Hepatocyte (in vitro differentiated cells): ENCODE measurements at regions not wholly inside any gene's neighbourhood (a gene's known extent, or its start where the extent isn't known, plus 50 kb on each side); places are given as distances from the start of the nearest gene placed in this dataset.

Experiments used
- DNase-seq: peaks from one replicate; pipeline ENCODE4 v3.0.0-alpha.2; 2016; ENCODE audit warnings: low spot score
- H2AFZ ChIP-seq: fragments of 200-600 bp; sonication (generic); 2 replicates; pipeline ENCODE4 v1.6.0; 2016; ENCODE audit warnings: antibody characterized with exemption, mild to moderate bottlenecking
- H3K27ac ChIP-seq: fragments of 200-600 bp; sonication (generic); 2 replicates; pipeline ENCODE4 v1.5.1; 2016; ENCODE audit warnings: mild to moderate bottlenecking
- H3K27me3 ChIP-seq: fragments of 200-600 bp; sonication (generic); 2 replicates; pipeline ENCODE4 v1.6.1; 2016
- H3K36me3 ChIP-seq: fragments of 200-600 bp; sonication (generic); replicated peaks from 2 replicates; pipeline ENCODE4 v1.5.1; 2016; ENCODE audit warnings: low read depth; ENCODE audit not compliant: insufficient read depth
- H3K4me1 ChIP-seq: fragments of 200-600 bp; sonication (generic); 2 replicates; pipeline ENCODE4 v1.5.1; 2016; ENCODE audit warnings: mild to moderate bottlenecking, moderate library complexity; ENCODE audit not compliant: insufficient read depth
- H3K4me2 ChIP-seq: fragments of 200-600 bp; sonication (generic); 2 replicates; pipeline ENCODE4 v1.6.0; 2016
- H3K4me3 ChIP-seq: fragments of 200-600 bp; sonication (generic); 2 replicates; pipeline ENCODE4 v1.5.1; 2016; ENCODE audit warnings: mild to moderate bottlenecking
- H3K79me2 ChIP-seq: fragments of 200-600 bp; sonication (generic); 2 replicates; pipeline ENCODE4 v1.6.0; 2017; ENCODE audit warnings: mild to moderate bottlenecking
- H3K9me2 ChIP-seq: fragments of 200-600 bp; sonication (generic); replicated peaks from 2 replicates; pipeline ENCODE4 v1.6.0; 2017; ENCODE audit warnings: mild to moderate bottlenecking; ENCODE audit not compliant: insufficient read depth
- H3K9me3 ChIP-seq: fragments of 200-600 bp; sonication (generic); 2 replicates; pipeline ENCODE4 v1.5.1; 2016; ENCODE audit warnings: low read depth, mild to moderate bottlenecking
- H4K20me1 ChIP-seq: fragments of 200-600 bp; sonication (generic); 2 replicates; pipeline ENCODE4 v1.6.0; 2016; ENCODE audit warnings: mild to moderate bottlenecking; ENCODE audit not compliant: insufficient read depth, poor library complexity, severe bottlenecking
- EZH2 ChIP-seq: fragments of 200-600 bp; sonication (generic); IDR thresholded peaks from 2 replicates; pipeline ENCODE4 v1.6.1; 2016; ENCODE audit warnings: antibody characterized with exemption, mild to moderate bottlenecking, borderline replicate concordance
- EZH2phosphoT487 ChIP-seq: fragments of 200-600 bp; sonication (generic); IDR thresholded peaks from one replicate; pipeline ENCODE4 v1.6.1; 2018; ENCODE audit warnings: antibody characterized with exemption, mild to moderate bottlenecking, low read depth, moderate library complexity; ENCODE audit not compliant: unreplicated experiment, severe bottlenecking
- WGBS: methylation state at CpG from one replicate; pipeline ENCODE4 v1.1.6; 2016; ENCODE audit warnings: low lambda C conversion rate; ENCODE audit errors: missing lambda C conversion rate; 5-methylcytosine and 5-hydroxymethylcytosine counted together
- TF ChIP-seq, protein P1 (sequence below): fragments of 200-600 bp; sonication (generic); IDR thresholded peaks from 2 replicates; pipeline ENCODE4 v1.5.1; 2016; ENCODE audit warnings: antibody characterized with exemption, mild to moderate bottlenecking; ENCODE audit not compliant: poor library complexity

DNA sequence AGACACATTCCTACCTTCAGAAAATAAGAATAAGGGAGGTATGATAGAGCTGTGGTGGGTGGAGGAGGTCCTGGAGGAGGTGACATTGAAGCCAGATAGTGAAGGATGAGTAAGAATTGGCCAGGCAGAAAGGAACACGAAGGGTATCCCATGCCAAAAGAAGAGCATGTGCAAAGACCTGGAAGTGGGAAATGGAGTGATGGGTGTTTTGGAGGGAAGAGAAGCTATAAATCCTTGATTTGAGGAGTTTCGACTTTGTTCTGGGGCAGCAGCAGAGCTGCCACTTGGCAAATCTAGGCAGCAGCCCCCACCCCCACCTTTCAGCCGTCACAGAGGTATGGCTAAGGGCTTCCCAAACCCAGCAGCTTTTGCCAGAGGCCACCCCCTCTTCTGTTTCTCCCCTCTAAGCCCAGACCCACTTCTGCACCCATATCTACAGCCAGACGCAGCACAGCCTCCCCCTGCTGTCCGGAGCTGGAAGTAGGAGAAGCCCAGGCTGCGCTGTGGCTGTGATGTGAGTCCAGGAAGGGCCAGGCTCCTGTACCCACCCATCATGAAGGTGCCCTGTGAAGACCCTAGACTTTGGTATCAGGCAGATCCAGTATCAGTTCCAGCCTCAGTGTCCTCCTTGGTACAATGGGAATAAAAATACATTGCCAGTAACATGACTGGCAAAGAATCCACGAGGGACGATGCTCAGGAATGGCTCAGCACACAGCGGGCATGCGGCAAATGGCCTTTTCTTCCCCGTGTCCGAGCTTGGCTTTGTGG is 188.7 kb upstream of the LINGO1 start:
- WGBS: 49% methylated on average over 12 of the region's 12 CpGs

DNA sequence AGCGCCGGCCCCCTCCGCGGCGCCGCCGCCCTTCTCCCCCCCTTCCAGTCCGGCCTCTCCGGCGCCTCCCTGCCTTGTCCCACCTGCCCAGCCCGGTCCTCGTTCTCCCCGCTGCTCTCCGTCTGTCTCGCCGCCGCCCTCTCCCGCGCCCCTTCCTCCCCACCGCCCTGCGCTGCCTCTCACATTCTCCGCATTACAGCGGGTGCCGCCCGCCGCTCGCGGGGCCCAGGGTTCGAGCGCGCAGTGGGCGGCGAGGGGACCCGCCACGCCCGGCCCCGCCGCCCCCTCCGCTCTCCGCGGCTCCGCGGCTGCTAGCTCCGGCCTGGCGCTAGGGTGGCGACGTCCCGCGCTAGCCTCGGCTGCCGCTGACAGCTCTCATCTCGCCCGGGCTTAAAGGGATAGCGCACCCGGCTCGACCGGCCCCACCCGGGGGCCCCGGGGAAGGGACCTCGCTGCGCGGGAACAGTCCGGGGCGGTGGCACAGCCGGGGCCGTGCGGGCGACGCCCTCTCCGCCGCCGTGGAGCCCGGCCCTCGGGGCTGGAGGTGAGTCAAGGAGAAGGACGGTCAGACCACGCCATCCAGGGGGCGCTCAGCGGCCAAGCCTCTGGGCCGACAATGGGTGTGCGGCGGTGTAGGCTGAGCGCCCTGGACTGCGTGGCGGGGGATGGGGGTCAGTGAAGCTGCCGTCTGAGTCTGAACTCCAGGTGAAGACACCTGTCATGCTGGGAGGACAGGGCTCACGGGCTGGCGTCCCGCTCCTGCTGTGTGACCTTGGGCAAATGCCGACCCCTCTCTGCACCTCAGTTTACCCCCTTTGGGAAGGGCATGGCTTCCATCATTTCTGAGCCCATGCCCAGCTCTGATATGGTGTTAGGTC is 187.4 kb upstream of the LINGO1 start:
- Histone ChIP-seq H3K4me3 (peak overlapping the region; percentile 36), H3K79me2 (no peaks in the 10 kb centered on the region), H3K36me3 (no peaks in the 10 kb centered on the region), H3K27ac (no peak overlapping the region), H3K9me3 (no peaks in the 10 kb centered on the region), H3K9me2 (no peaks in the 10 kb centered on the region), H2AFZ (peak overlapping the region; percentile 45), H4K20me1 (no peaks in the 10 kb centered on the region), H3K27me3 (peaks cover 40% of the 10 kb centered on the region), H3K4me1 (peaks cover 6% of the 10 kb centered on the region), H3K4me2 (peak overlapping the region; percentile 89)
- peak; percentile 71 for DNase-seq
- 3% methylated on average over 43 of the region's 89 CpGs for WGBS
- TF ChIP-seq, protein P1, sequence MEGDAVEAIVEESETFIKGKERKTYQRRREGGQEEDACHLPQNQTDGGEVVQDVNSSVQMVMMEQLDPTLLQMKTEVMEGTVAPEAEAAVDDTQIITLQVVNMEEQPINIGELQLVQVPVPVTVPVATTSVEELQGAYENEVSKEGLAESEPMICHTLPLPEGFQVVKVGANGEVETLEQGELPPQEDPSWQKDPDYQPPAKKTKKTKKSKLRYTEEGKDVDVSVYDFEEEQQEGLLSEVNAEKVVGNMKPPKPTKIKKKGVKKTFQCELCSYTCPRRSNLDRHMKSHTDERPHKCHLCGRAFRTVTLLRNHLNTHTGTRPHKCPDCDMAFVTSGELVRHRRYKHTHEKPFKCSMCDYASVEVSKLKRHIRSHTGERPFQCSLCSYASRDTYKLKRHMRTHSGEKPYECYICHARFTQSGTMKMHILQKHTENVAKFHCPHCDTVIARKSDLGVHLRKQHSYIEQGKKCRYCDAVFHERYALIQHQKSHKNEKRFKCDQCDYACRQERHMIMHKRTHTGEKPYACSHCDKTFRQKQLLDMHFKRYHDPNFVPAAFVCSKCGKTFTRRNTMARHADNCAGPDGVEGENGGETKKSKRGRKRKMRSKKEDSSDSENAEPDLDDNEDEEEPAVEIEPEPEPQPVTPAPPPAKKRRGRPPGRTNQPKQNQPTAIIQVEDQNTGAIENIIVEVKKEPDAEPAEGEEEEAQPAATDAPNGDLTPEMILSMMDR: peak; percentile 41
- TF ChIP-seq EZH2phosphoT487 (peak; percentile 48), EZH2 (peak; percentile 83)

More for the DNA sequence above, 188.7 kb upstream of the LINGO1 start:
- Histone ChIP-seq H3K79me2 (no peaks in the 10 kb centered on the region), H3K4me1 (peaks cover 6% of the 10 kb centered on the region), H3K9me3 (no peaks in the 10 kb centered on the region), H3K4me3 (no peak overlapping the region), H2AFZ (no peak overlapping the region), H3K27me3 (peaks cover 40% of the 10 kb centered on the region), H3K27ac (no peak overlapping the region), H3K36me3 (no peaks in the 10 kb centered on the region), H3K9me2 (no peaks in the 10 kb centered on the region), H4K20me1 (no peaks in the 10 kb centered on the region), H3K4me2 (no peak overlapping the region)
- peak; percentile 84 for DNase-seq
- TF ChIP-seq, protein P1: peak; percentile 82
- TF ChIP-seq EZH2 (no peak), EZH2phosphoT487 (no peak)

DNA sequence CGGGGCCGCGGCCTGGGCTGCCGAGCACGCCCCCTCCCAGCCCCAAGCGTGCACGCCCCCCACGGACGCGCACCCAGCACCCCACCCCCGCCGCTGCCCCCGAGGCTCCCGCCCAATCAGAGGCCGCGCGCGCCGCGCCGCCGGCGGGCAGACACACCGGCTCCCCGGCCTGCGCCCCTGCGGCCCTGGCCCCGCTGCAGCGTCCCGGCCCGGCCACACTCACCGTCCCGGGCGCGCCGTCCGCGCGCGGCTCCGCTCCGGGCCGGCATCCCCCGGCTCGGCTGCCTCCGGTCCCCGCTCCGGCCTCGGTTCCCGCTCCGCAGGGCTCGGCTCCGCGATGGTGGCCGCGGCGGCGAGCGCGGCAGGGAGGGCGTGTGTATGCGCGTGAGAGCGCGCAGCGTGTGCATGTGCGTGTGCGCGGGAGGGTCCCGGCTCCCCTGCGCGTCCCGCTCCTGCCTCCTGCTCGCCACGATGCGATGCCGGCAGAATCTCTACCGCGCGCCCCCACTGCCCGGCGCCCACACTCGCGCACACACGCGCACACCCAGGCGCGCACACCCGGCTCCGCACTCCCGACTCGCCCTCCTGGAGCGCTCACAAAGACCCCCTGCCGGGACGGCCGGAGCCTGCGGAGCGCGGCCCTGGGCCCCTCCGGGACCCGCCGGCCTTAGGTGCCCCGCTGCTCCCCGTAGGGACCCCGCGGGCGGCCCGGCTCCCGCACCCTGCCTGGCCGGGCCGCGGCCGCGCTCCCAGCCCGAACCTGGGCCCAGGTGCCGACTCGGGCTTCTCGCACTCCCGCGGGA is 186.5 kb upstream of the LINGO1 start:
- no peaks in the 10 kb centered on the region for H3K9me2 ChIP-seq
- peak; percentile 30 for DNase-seq
- TF ChIP-seq EZH2phosphoT487 (peak; percentile 36), EZH2 (no peak)
- H4K20me1 ChIP-seq: no peaks in the 10 kb centered on the region
- no peaks in the 10 kb centered on the region for H3K36me3 ChIP-seq
- H3K27ac ChIP-seq: no peak overlapping the region
- peaks cover 40% of the 10 kb centered on the region for H3K27me3 ChIP-seq
- peak overlapping the region; percentile 36 for H3K4me3 ChIP-seq
- H3K4me1 ChIP-seq: peaks cover 6% of the 10 kb centered on the region
- no peak overlapping the region for H2AFZ ChIP-seq
- H3K4me2 ChIP-seq: peak overlapping the region; percentile 89
- WGBS: under 1% methylated on average over 63 of the region's 120 CpGs
- no peaks in the 10 kb centered on the region for H3K79me2 ChIP-seq
- no peaks in the 10 kb centered on the region for H3K9me3 ChIP-seq
